ENCODE measurements at regions not wholly inside any gene's neighbourhood (a gene's known extent, or its start where the extent isn't known, plus 50 kb on each side); places are given as distances from the start of the nearest gene placed in this dataset.

- no peaks in the 10 kb centered on the region for H3K27me3 ChIP-seq (replicated peaks; ENCODE audit: insufficient read depth, low read length)
- H3K9me3 ChIP-seq (replicated peaks; ENCODE audit: insufficient read depth, low read length), result no peaks in the 10 kb centered on the region
- no peak overlapping the region for H2AFZ ChIP-seq (ENCODE audit: low read length)
- H3K4me2 ChIP-seq (ENCODE audit: low read depth, low read length), result no peak overlapping the region
- H4K20me1 ChIP-seq (ENCODE audit: insufficient read depth, low read length), result no peaks in the 10 kb centered on the region
- no peaks in the 10 kb centered on the region for H3F3A ChIP-seq (ENCODE audit: insufficient read depth, low read length)
- no peak for DNase-seq
- H3K27ac ChIP-seq (ENCODE audit: low read length), result no peak overlapping the region
- H3K4me3 ChIP-seq (ENCODE audit: low read length), result no peak overlapping the region
- no peaks in the 10 kb centered on the region for H3K79me2 ChIP-seq (ENCODE audit: low read length)
- H3K9me2 ChIP-seq (replicated peaks; ENCODE audit: insufficient read depth, low read length), result no peaks in the 10 kb centered on the region
- TF ChIP-seq EZH2 (optimal IDR thresholded peaks at IDR 0.05; ENCODE audit: low read depth, low read length) (no peak), EZH2phosphoT487 (IDR thresholded peaks at IDR 0.05; ENCODE audit: low read length) (no peak), CTCF (IDR thresholded peaks at IDR 0.05; ENCODE audit: low read length) (no peak)
- no peaks in the 10 kb centered on the region for H3K36me3 ChIP-seq (replicated peaks; ENCODE audit: insufficient read depth, low read length)
- H3K4me1 ChIP-seq (ENCODE audit: low read length), result no peaks in the 10 kb centered on the region
- no peak overlapping the region for H3K9ac ChIP-seq (ENCODE audit: low read length)
Measured at GRCh38 chr12:65522956-65523860, 244.7 kb downstream of the MSRB3 start.

- Histone ChIP-seq H3K9ac (ENCODE audit: low read length) (no peak overlapping the region), H3K4me1 (ENCODE audit: low read length) (no peaks in the 10 kb centered on the region), H3K9me2 (replicated peaks; ENCODE audit: insufficient read depth, low read length) (no peaks in the 10 kb centered on the region), H3F3A (ENCODE audit: insufficient read depth, low read length) (no peaks in the 10 kb centered on the region), H2AFZ (ENCODE audit: low read length) (no peak overlapping the region), H3K4me2 (ENCODE audit: low read depth, low read length) (no peak overlapping the region), H3K79me2 (ENCODE audit: low read length) (no peaks in the 10 kb centered on the region), H3K9me3 (replicated peaks; ENCODE audit: insufficient read depth, low read length) (no peaks in the 10 kb centered on the region), H4K20me1 (ENCODE audit: insufficient read depth, low read length) (no peaks in the 10 kb centered on the region), H3K27ac (ENCODE audit: low read length) (no peak overlapping the region), H3K36me3 (replicated peaks; ENCODE audit: insufficient read depth, low read length) (no peaks in the 10 kb centered on the region), H3K4me3 (ENCODE audit: low read length) (no peak overlapping the region), H3K27me3 (replicated peaks; ENCODE audit: insufficient read depth, low read length) (no peaks in the 10 kb centered on the region)
- no peak for TF ChIP-seq EZH2phosphoT487 (IDR thresholded peaks at IDR 0.05; ENCODE audit: low read length)
- no peak for TF ChIP-seq EZH2 (optimal IDR thresholded peaks at IDR 0.05; ENCODE audit: low read depth, low read length)
- no peak for TF ChIP-seq CTCF (IDR thresholded peaks at IDR 0.05; ENCODE audit: low read length)
- no peak for DNase-seq
Measured at GRCh38 chr12:65524666-65525065, 246.2 kb downstream of the MSRB3 start.

GRCh38 chr12:65525491-65526141, 247.1 kb downstream of the MSRB3 start:
- H3K27ac ChIP-seq (ENCODE audit: low read length), result no peak overlapping the region
- H3F3A ChIP-seq (ENCODE audit: insufficient read depth, low read length), result no peaks in the 10 kb centered on the region
- no peak overlapping the region for H2AFZ ChIP-seq (ENCODE audit: low read length)
- H4K20me1 ChIP-seq (ENCODE audit: insufficient read depth, low read length), result no peaks in the 10 kb centered on the region
- no peaks in the 10 kb centered on the region for H3K4me1 ChIP-seq (ENCODE audit: low read length)
- H3K4me2 ChIP-seq (ENCODE audit: low read depth, low read length), result no peak overlapping the region
- H3K27me3 ChIP-seq (replicated peaks; ENCODE audit: insufficient read depth, low read length), result no peaks in the 10 kb centered on the region
- H3K9me2 ChIP-seq (replicated peaks; ENCODE audit: insufficient read depth, low read length), result no peaks in the 10 kb centered on the region
- no peaks in the 10 kb centered on the region for H3K36me3 ChIP-seq (replicated peaks; ENCODE audit: insufficient read depth, low read length)
- H3K9me3 ChIP-seq (replicated peaks; ENCODE audit: insufficient read depth, low read length), result no peaks in the 10 kb centered on the region
- DNase-seq, result no peak
- H3K9ac ChIP-seq (ENCODE audit: low read length), result no peak overlapping the region
- no peaks in the 10 kb centered on the region for H3K79me2 ChIP-seq (ENCODE audit: low read length)
- no peak for TF ChIP-seq EZH2 (optimal IDR thresholded peaks at IDR 0.05; ENCODE audit: low read depth, low read length)
- no peak for TF ChIP-seq CTCF (IDR thresholded peaks at IDR 0.05; ENCODE audit: low read length)
- TF ChIP-seq EZH2phosphoT487 (IDR thresholded peaks at IDR 0.05; ENCODE audit: low read length), result no peak
- no peak overlapping the region for H3K4me3 ChIP-seq (ENCODE audit: low read length)

All from MM.1S (cell line).